GM18498 (cell line): ENCODE measurements at regions not wholly inside any gene's neighbourhood (a gene's known extent, or its start where the extent isn't known, plus 50 kb on each side); places are given as distances from the start of the nearest gene placed in this dataset.
"Not testable (repeated sequence)": the region's sequence is repeated elsewhere in the genome, so short reads cannot be mapped to it uniquely, and the experiment has no call there.

Experiments
- ATAC-seq: cut with Tn5 transposase; IDR thresholded peaks from one replicate; pipeline ENCODE4 v1.9.1; 2021; ENCODE audit warnings: mild to moderate bottlenecking, moderate library complexity; ENCODE audit not compliant: unreplicated experiment

DNA sequence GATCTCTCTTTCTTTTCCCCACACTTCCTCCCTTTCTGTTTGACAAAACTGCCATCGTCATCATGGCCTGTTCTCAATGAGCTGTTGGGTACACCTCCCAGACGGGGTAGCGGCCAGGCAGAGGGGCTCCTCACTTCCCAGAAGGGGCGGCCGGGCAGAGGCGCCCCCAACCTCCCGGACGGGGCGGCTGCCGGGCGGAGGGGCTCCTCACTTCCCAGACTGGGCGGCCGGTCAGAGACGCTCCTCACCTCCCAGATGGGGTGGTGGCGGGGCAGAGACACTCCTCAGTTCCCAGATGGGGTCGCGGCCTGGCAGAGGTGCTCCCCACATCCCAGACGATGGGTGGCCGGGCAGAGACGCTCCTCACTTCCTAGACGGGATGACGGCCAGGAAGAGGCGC lies 184.3 kb upstream of the FRMD6 start:
- ATAC-seq, result not testable (repeated sequence)

DNA sequence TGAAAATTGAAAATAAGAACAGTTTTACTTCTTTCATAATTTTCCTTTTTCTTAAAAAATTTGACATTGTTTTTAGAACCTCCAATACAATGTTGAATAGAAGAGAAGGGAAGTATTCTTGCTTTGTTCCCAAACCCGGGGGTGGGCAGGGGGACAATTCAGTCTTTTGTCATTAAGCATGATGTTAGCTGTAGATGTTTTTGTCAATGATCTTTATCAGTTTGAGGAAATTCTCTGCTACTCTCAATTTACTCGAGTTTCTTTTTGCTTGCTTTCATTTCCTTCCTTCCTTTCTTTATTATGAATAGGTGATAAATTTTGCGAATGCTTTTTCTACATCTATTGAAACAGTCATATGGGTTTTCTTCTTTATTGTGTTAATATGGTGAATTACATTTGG lies 183.2 kb upstream of the FRMD6 start:
- no peak for ATAC-seq

DNA sequence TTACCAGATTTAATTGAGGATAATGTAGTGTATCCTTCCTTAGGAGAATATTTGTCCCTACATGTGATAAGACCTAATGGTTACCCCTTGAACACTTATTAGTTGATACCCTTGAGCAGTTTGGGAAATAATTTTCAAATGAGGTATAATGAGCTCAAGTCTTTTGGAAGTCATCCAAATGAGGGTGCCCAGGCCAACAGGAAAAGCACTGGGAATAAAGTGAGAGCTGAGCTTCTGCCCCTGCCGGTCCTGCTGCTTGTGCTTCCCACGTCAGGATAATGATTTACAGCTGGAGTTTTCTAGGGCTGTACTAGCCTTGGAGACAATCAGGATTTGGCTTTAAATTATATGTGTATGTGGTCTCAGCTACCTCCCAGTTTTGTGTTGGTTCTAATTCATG lies 178.8 kb upstream of the FRMD6 start:
- ATAC-seq, result no peak

DNA sequence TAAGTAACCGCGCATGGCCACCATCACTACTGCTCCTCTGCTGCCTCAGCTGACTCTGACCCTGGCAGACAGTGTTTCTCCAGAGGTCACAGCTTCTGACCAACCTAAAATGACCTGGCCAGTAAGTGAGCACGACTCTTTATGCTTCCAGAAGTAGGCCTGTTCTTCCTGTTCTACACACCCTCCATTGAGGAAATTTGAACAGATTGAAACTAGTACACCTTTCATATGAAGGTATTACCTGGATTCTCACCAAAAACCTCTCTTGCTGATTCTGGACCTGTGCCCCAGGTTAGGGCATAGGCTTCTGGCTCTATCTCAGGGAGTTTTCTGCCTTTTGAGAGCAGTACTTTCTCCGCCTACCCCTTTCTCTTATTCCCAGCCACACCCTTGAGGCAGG lies 178.4 kb upstream of the FRMD6 start:
- ATAC-seq, result no peak

DNA sequence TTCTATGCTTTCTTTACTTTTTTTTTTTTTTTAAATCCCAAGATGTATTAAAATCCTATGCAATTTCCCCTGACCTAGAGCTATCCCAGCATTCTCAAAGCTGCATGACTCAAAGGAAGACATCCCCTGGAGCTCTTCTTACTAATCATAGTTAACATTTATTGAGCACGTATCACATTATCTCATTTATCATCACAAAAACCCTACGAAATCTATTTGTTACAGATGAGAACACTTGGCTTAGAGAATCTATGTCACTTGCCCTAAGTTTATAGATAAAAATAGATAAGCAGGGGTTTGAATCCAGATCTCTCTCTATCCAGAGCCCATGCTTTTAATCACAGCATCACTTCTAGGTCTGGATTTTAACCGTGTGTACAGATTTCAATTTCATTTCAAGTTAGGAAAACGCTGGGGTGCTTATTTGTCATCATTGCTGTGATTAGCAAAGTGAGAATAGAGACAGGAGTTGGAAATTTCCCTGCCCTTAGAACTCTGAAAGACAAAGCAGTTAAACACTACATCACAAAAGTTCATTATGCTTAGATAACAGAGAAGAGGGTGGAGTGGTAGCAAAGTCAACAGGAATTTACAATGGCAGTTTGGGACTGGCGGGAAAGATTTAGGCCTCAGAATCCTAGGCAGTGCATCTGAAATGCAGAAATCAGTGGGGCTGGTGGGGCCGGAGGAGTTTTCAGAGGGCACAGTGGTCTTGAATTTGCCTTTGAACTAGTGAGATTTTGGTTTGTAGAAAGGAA lies 177.7 kb upstream of the FRMD6 start:
- no peak for ATAC-seq

DNA sequence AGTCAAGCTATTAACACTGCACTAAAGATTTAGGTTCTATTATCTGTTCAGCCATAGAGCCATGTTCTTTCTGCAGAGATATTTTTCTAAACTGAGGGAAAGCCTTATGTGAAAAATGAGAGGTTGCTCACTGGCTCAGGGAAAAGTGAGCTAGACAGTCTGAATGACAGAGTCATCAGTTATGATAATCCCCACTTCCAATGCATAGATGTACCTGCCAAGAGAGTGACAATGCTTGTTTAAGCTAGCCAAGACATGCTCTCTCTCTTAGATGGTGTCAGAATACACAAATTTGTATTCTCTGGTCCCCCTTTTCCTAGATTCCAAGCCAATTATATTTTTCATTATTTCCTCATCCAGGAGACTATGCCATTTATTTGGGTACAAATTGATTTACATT lies 176.9 kb upstream of the FRMD6 start:
- ATAC-seq, result no peak

DNA sequence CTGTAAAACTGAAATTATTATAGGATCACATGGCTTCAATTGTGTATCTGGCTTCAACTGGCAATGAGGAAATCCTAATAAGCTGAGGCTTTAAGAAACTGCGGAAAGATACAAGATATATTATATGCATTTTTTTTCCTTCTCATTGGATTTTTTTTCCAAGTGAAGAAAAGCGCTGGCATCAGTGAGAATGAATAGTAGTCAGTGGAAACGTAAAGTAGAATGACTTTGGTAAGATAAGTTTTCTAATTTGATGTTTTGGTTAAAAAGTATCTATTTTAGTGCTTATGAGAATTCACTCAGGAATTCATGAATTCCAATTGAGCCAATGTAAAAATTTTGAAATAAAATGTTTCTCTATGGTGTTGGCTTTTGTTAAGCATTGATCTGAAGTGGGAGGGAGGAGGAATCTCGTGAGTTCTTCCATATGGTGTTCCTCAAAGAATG lies 173.5 kb upstream of the FRMD6 start:
- ATAC-seq, result no peak

DNA sequence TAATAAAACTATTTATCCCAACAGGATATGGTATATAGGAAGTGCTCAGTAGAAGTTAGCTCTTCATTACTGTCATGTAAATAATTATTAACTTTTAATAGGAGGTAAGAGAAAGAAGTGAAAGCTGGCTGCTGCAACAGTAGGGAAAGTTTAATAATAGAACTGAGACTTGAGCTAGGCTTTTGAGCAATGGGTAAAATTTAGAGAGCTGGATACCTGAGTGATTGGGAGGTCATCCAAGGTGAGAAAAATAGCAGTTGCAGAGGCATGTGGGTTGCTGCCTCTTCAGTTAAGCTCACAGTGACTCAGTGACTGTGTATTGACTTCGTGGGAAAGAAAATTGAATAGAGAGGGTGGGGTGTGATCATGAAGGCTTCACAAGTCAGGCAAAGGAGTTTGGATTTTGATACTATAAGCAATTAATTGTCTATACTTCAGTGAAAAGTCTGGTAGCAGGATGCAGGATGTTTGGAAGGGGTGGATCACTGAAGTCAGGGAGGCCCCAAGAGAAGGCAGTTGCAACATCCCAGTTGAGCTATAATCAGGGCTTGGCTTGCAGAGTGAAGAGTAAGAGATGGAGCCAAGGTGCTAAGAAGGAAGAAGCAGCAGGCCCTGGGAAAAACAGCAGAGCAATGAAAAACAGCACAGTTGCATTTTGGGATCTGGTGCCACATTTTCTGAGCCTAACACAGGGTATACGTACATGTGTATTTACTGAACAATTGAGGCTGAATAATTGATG lies 172.0 kb upstream of the FRMD6 start:
- ATAC-seq, result no peak

DNA sequence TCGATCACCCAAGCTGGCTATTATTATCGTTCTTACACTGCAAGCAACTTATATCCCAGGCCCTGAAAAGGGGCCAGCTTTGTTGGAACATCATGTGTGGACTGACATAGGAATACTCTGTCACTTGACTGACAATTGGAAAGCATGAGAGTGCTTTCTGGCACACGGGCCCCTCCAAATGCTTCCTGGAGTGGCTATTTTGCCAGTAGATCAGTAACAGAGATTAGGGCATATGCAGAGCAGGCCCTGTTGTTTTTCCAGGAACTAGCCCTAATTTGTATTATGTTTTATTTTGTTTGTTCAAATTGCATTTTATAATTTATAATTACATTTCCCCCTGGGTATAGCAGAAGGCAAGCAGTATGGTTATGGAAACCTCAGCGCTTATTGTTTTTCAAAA lies 170.1 kb upstream of the FRMD6 start:
- no peak for ATAC-seq

DNA sequence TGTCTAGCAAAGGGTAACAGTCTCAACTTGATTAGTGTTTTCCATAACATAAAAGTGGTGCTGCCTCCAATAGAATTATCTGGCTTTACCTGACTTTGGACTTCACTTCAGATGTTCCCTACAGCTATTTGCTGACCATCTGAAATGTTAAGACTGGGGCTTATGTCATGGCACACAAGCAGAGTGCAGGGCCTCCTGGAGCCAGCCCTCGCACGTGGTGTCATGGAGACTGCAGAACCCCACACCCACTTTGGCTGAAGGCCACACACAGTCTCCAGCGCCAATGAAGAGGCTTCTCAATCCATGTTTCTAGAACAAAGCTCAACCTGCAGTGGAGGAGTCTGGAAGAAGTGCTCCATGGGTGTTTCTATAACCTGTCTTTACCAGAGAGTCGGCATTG lies 169.6 kb upstream of the FRMD6 start:
- no peak for ATAC-seq

DNA sequence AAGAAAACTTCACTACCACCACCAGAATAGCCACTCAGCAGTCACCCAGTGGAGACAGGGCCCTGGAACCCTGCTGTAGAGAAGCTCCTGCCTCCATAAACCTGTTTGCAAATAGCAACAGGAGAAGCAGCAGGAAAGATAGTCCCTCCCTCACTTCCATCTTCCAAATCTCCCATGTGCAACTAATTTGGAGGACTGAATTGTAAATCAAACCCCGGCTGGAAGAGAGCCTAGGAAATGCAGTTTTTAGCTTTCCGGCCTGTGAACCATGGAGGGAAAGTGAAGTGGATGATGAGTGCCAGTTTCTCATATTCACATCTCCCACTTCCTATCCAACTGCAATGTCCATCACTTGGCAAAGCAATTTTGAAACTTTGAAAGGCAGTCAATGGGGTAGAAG lies 167.2 kb upstream of the FRMD6 start:
- ATAC-seq, result no peak

DNA sequence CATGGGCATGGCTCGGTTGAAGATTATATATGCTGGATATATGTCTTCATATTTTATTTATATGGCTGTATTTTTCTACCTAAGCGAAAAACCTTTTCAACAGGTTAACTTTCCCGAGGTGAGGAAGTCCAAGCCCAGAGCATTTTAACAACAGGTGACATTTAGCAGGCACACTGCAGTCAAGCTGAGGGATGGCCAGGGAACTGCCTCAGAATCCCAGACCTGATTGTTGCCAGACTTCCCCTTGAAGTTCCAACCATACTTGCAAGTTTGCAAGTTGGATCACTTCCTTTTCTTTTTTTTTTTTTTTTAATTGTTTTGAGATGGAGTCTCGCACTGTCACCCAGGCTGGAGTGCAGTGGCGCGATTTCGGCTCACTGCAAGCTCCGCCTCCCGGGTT lies 166.0 kb upstream of the FRMD6 start:
- no peak for ATAC-seq

DNA sequence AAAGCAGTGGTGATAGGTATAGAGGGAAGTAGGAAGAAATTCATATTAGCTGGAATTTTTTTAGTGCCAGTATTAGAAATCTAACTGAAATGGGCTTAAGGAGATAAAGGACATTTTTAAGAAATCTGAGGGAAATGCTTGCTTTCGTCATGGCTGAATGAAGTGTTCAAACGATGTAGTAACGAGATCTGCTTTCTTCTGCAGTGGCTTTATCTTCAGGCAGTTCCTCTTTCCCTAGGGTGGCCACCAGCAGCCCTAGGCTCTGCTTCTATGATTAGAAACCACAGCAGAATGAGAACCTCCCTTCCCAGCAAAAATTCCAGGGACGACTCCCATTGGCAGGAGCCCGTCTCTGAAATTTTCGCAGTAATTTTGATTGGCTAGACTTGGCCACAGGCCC lies 163.9 kb upstream of the FRMD6 start:
- ATAC-seq, result no peak

DNA sequence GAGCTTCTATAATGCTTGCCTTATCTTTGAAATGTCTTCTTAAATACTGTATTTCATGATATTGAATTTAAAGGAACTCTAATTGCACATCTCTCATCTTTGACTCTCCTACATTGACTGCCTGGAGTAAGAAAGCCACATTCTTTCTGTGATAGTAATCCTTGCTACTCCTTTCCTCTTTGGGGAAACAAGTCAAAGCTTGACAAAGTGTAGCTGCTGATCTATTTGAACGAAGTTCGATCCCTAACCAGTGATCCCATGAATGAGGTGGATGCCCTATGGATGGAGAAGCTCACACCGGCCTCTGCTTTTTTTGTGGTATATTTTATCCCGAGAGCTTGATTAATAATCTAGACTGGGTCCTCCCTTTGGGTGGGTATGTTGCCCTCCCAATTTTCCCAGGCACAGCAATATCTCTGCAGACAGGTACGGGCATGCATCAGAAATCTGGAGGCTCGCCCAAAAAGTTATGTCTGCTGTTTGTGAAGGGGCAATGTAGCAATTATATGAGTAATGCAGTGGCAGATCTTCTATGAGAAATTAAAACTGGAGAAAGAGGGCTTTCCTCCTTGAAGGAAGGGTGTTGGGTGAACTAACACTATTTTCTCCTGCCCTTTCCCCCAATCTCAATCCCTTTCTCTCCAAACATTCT lies 163.0 kb upstream of the FRMD6 start:
- no peak for ATAC-seq

DNA sequence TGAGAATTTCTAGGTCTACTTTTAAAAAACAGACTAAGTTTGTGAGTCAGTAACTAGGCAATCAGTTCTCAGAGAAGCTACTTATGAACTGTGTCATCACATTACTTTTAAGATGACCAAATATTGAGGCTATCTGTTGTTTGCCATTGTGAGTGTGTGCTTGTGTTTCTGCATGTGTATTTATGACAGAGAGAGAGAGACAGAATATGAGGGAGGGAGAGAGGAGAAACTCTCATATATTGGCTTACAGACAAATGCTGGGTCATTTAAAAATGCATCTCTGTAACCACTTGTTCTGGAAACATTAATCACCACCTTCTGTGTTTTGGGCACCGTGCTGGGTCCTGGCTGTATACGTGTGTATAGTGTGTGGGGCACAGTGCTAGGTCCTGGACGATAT lies 161.5 kb upstream of the FRMD6 start:
- ATAC-seq, result no peak

DNA sequence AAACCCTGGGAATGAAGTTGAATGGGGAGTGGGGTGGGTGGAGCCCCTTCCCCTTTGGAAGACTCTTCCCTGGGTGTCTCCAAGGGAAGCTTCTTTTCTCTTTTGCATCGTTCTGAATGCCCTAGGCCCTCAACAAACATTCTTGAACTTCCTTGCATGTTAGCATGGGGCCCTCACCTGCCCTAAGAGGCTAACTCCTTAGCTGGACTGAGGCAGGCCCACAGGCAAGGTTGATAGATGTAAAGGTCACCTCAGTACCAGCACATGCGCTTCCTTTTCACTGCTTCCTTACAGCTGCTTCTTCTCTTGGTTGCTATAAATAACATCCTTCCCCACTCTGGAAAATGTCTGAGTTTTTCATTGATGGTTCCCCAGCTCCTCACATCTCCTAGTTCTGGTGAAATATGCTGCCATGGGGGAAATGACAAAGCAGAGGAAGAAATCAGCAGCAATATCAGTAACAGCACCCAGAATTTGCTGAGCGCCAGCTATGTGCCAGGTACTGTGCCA lies 160.6 kb upstream of the FRMD6 start:
- ATAC-seq, result no peak

DNA sequence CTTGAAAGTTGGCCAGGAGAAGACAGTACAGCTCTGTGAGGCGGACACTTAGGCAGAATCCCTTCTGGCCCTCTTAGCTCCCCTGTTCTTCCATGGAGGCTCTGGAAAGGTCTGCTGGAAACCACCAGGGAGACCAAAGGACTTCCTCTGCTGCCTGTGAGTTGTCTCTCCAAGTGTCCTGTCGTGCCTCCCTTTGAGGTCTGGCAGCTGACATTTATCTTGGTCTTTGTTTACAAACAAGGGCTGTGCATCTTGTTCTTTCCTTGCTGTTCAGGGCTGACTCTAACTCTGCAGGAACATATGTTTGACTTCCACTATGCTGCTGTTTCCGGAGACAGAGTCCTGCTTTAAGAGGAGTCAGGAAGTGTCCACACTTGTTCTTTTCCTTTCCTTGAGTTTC lies 159.9 kb upstream of the FRMD6 start:
- no peak for ATAC-seq

DNA sequence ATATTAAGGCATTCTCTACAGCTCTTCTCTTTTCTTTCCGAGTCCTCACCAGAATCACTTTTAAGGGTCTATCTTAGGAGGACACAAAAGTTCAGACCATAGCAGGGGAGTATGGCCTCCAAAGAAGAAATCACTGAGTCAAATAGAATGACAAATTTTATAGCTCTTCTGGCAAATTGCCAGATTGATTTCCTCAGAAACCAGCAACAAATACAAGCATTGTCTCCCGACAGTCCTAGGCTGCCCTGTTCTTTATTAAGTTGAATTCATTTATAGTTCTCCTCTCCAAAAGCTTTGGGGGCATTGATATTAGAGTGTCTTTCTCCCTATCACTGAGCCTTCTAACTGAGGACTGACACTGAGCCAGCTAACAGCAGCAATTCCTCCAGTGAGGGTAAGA lies 156.4 kb upstream of the FRMD6 start:
- ATAC-seq, result no peak

DNA sequence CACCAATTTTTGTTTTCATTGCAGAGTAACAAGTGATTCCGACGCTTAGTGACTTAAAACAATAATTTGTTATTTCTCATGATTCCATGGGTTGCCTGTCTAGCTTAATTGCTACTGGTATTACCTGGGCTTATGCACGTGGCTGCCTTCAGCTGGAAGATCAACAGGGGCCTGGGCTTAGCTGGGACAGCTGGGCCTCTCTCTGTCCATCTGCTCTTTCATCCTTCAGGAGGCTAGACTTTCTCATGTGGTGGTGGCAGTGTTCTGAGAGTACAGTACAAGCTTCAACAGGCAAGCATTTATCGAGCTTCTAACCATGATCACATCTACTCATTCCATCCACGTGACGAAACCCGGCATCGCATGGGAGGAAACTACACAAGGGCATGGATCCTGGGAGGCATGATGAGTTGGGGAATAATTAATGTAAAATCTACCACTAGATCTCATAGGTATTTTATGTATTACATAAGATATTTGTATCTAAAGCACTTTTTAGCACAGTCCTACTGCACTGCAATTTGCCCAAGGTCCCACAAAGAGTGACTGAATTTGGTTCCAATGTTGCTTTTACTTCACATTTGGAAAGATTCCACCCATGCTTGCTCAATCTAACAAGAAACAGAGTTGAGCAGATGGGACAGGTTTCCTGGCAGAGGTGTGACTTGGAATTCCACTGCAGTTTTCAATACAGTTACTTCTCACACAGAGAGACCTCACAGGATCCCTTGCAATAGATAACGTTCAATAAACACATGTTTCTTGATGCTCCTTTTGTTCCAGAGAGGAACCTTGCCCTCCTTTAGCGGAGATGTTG lies 153.1 kb upstream of the FRMD6 start:
- ATAC-seq, result no peak

DNA sequence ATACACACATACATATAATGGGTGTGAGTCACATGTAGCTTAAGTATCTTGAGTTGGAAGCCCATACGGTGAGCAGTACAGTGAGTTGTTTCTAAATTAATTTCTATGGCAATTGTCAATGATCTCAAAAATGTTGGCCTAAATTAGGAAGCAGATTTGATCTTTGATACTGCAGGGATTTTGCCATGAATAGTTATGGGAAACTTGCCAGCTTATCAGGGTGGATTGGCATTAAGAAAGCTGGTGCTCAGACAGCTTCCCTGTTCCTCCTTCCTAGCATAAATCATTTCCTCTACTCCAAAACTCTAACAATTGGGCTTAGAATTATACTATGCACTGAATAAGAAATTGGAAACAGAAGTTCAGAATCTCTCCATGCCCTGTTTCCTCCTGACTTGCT lies 150.9 kb upstream of the FRMD6 start:
- no peak for ATAC-seq

DNA sequence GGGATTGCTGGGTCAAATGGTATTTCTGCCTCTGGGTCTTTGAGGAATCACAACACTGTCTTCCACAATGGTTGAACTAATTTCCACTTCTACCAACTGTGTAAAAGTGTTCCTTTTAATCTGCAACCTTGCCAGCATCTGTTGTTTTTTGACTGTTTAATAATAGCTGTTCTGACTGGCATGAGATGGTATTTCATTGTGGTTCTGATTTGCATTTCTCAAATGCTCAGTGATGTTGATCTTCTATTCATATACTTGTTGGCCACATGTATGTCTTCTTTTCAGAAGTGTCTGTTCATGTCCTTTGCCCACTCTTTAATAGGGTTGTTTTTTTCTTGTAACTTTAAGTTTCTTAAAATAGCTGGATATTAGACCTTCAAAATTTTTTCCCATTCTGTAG lies 150.0 kb upstream of the FRMD6 start:
- no peak for ATAC-seq
